DMS153 (cell line): ENCODE measurements at regions not wholly inside any gene's neighbourhood (a gene's known extent, or its start where the extent isn't known, plus 50 kb on each side); places are given as distances from the start of the nearest gene placed in this dataset.
A peak's percentile ranks its signal among the peaks of the same experiment; 100 is the strongest.
"Not testable (repeated sequence)": the region's sequence is repeated elsewhere in the genome, so short reads cannot be mapped to it uniquely, and the experiment has no call there.

Experiments
- DNase-seq: peaks from one replicate; lab custom pipeline; 2025; lab: John Stamatoyannopoulos, UW

DNA sequence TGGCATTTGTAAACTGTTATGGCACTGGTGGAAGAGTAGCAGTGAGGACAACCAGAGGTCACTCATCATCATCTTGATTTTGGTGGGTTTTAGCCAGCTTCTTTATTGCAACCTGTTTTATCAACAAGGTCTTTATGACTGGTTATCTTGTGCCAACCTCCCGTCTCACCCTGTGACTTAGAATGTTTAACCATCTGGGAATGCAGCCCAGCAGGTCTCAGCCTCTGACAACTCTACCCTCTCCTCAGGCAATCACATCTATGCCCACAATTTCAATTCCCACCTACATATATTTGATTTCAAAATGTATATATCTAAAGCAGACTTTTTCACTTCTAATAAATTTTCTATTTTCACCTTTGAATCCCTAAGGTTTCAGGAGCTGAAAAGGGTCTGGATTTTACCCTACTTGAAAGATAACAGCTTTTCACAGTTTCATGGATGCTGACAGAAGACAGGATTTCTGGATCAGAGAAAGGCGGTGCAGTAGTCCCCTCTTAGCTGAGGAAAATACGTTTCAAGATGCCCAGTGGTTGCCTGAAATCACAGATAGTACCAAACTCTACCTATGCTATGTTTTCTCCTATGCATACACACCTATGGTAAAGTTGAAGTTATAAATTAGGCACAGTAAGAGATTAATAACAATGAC, 1171.8 kb downstream of the DIAPH3 start:
- no peak for DNase-seq

DNA sequence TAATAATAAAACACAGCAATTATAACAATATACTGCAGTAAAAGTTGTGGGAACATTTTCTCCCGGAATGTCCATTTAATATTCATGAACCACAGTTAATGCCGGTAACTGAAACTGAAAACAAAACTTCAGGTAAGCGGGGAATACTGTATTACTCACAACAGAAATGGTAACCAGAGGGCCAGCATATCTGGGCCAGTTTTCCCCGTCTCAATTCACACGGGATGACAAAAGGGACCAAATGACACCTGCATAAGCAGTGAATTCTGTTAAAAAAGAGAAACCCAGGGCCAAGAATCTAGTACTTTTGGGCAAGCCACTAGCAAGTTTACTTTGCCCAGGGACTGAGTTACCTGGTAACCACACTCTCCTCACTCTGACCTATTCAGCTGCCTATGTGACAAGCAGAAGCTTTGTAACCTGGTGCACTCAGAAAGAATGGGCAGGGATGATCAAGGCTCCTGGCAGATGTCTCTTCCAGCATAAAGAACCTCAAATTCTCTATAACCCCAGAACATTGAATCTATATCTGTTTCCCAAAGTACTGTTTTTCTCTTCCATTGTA, 1171.2 kb downstream of the DIAPH3 start:
- DNase-seq: no peak

- DNase-seq: no peak
Measured at GRCh38 chr13:58994077-58994476, 1169.7 kb downstream of the DIAPH3 start.

- DNase-seq: peak; percentile 1
Measured at GRCh38 chr13:58994777-58995176, 1169.0 kb downstream of the DIAPH3 start.

GRCh38 chr13:58998716-58999115, 1165.0 kb downstream of the DIAPH3 start:
- no peak for DNase-seq

GRCh38 chr13:58999851-59000250, 1163.9 kb downstream of the DIAPH3 start:
- no peak for DNase-seq

- DNase-seq: no peak
Measured at GRCh38 chr13:59000770-59001169, 1163.0 kb downstream of the DIAPH3 start.

- DNase-seq: no peak
Measured at GRCh38 chr13:59012731-59013130, 1151.0 kb downstream of the DIAPH3 start.

- DNase-seq: no peak
Measured at GRCh38 chr13:59016250-59016649, 1147.5 kb downstream of the DIAPH3 start.

- no peak for DNase-seq
Measured at GRCh38 chr13:59024434-59024833, 1139.3 kb downstream of the DIAPH3 start.

DNA sequence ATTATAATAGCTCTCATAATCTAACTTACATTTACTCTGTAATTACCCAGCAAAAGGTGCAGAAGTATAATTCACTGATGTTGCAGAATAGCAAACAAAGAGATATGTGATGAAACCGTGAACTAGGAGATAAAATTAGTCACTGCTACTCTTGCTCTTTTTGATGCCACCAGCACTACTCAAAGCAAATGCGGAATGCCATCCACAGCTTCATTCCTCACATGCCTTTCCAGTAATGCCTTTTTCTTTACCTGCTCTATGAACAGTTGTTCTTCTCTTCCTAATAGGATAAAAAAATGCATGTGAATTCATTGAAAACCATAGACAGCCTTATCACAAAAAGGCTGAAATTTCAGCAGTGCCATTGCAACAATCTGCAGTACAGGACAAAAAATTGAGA, 1129.5 kb downstream of the DIAPH3 start:
- no peak for DNase-seq

DNA sequence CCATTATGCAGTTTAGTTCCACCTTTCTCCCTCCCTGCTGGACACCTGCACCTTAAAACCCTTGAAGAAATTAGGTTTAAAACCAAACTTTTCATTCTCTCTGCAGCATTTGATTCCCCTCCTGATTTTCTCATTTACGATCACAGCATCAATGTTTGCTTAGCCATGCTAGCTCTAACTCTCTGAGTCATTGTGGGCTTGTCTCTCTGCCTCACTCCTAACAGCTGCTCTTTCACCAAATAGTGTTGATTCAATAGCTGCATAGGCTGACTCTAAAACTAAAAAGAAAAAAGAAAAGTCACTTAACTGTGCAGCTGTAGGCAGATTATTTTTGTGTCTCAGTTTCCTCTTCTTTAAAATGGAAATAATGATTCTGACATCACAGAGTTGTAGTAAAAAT, 1124.9 kb downstream of the DIAPH3 start:
- DNase-seq: peak; percentile 81

- no peak for DNase-seq
Measured at GRCh38 chr13:59043016-59043415, 1120.7 kb downstream of the DIAPH3 start.

DNA sequence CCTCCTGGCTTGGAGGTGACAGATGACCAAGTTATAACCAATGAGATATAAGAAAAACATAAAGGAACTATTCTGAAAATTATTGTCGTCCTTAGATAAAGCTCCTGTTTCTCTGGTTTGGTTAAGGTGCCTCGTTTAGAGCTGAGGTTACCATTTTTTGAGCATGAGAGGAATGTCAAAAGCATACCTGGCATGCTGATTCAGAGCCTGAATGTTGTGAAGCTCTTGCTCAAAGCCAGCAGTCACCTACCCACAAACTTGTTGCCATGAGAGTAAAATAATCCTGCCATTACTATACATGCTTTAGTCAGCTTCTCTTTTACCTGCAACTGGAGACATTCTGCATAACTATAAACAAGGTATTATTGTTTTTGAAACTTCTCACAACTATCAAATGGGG, 1116.2 kb downstream of the DIAPH3 start:
- no peak for DNase-seq

GRCh38 chr13:59061621-59062020, 1102.1 kb downstream of the DIAPH3 start:
- DNase-seq: no peak

GRCh38 chr13:59064042-59064441, 1099.7 kb downstream of the DIAPH3 start:
- no peak for DNase-seq

DNA sequence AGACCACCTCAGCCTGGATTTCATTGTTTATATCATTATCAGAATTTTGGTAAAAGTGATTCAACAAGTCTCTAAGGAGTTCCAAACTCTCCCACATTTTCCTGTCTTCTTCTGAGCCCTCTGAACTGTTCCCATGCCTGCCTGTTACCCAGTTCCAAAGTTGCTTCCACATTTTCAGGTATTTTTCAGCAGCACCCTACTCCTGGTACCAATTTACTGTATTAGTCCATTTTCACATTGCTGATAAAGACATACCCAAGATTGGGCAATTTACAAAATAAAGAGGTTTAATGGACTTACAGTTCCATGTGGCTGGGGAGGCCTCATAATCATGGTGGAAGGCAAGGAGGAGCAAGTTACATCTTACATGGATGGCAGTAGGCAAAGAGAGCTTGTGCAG, 1087.3 kb downstream of the DIAPH3 start:
- DNase-seq: not testable (repeated sequence)

- DNase-seq: no peak
Measured at GRCh38 chr13:59086147-59086546, 1077.6 kb downstream of the DIAPH3 start.

- no peak for DNase-seq
Measured at GRCh38 chr13:59088716-59089115, 1075.0 kb downstream of the DIAPH3 start.

- no peak for DNase-seq
Measured at GRCh38 chr13:59094181-59094580, 1069.5 kb downstream of the DIAPH3 start.

DNA sequence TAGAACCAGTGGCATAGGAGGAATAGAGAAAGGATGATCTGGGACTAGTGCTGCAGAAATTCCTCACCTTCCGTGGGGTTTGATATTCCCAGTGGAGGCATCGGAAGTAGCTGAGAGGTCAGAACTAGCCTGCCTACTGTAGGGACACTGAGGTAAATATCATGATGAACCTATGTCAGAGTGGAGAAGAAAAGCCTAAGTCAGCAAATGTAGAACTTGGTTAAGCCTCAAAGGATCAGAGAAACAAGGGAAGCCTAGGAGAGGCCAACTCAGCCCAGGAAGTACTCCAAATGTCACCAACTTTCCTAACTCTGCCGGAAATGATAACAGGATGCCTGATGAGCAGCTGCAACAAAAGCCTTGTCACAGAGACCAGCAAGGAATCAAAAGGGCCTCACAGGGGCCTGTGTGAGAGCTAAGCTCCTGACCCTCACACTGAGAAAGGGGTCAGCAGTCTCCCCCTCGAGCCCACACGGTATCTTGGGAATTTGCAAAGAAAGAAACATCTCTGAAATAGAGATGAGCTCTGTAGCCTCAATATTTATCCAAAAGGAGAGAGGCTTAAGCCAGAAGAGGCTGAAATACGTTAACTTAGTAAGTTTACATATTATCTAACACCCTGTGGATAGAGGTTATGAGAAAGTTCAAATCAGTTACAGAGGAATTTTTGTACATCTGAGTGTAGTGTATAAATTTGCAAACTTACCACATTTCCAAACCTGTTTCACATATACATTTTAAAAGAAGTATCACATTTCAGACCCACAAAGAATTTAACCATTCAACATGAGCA, 1064.3 kb downstream of the DIAPH3 start:
- no peak for DNase-seq

- DNase-seq: no peak
Measured at GRCh38 chr13:59103004-59103768, 1060.5 kb downstream of the DIAPH3 start.

DNA sequence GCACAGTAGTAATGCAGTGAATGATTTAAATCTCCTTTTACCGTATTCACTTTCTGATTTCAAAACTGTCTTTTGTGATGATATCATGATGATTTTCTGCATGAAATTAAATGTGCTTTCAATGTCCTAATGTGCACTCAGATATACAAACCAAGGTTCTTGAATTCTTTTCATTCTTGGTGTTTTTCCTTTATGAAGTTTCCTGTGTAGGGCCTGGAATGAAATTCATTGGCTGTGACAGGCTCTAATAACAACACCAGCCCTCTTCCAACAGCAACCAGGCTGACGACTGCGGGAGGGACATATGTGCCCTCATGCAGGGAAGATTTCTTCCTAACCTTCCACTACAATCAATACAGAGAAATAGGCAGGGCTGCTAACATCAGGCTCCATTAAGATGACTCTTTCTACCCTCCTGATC, 1052.0 kb downstream of the DIAPH3 start:
- DNase-seq: no peak
